Type B pancreatic cell (in vitro differentiated cells): ENCODE measurements at regions not wholly inside any gene's neighbourhood (a gene's known extent, or its start where the extent isn't known, plus 50 kb on each side); places are given as distances from the start of the nearest gene placed in this dataset.

ENCODE experiments used
- DNase-seq: peaks from one replicate; pipeline ENCODE4 v3.0.0; 2021; ENCODE audit warnings: mixed read lengths; ENCODE audit not compliant: unreplicated experiment; ENCODE audit errors: extremely low spot score
- H3K27ac Mint-ChIP-seq: 2 replicates; pipeline ENCODE4 v1.8.0; 2021; ENCODE audit warnings: mild to moderate bottlenecking, mixed read lengths
- H3K27me3 Mint-ChIP-seq: 2 replicates; pipeline ENCODE4 v1.8.0; 2021; ENCODE audit warnings: mixed read lengths
- H3K36me3 Mint-ChIP-seq: 2 replicates; pipeline ENCODE4 v1.8.0; 2021; ENCODE audit warnings: mixed read lengths
- H3K4me1 Mint-ChIP-seq: one replicate; pipeline ENCODE4 v1.8.0; 2021; ENCODE audit warnings: mixed read lengths; ENCODE audit not compliant: unreplicated experiment
- H3K4me3 Mint-ChIP-seq: 2 replicates; pipeline ENCODE4 v1.8.0; 2021; ENCODE audit warnings: mild to moderate bottlenecking, mixed read lengths
- H3K9me3 Mint-ChIP-seq: 2 replicates; pipeline ENCODE4 v1.8.0; 2021; ENCODE audit warnings: mixed read lengths
- TF ChIP-seq, protein P1 (sequence below): fragments of 200-600 bp; sonication (generic); conservative IDR thresholded peaks from 2 replicates; pipeline ENCODE4 v1.5.0; 2021; ENCODE audit warnings: antibody characterized with exemption, mild to moderate bottlenecking

DNA sequence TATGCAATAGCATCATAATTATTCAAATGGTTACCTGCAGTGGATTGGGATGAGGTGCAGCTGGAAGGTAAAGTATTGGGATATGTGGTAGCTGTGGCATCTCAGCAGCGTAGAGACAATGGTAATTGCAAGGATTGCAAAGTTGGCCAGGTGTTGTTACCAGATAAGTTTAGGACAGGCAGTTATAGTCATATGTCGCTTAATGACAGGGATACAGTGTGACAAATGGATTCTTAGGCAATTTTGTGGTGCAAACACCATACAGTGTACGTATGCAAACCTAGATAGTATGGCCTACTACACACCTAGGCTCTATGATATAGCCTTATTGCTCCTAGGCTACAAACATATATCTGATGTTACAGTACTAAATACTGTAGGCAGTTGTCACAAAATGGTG, 163.5 kb upstream of the LYZL2 start:
- Mint-ChIP-seq H3K9me3 (peaks cover 10% of the 10 kb centered on the region), H3K27ac (no peak overlapping the region)
- no peak for DNase-seq

DNA sequence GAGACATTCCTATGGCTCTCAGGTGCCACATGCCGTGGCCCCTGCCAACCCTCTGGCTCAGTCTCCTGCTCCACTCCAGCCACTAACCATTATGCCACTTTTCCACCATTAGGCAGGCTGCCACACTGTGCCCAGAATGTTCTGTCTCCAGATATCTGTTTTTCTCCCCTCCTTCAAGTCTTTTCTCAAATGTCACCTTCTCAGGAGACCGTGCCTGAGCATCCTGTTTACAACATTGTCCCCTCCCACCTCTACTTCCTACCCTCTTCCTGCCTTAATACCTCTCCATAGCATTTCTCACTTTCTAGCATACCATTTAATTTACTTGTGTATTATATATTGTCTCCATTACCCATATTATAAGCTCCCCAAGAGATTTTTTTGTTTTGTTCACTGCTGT, 162.5 kb upstream of the LYZL2 start:
- peaks cover 9% of the 10 kb centered on the region for H3K4me1 Mint-ChIP-seq
- H3K9me3 Mint-ChIP-seq = peaks cover 10% of the 10 kb centered on the region
- H3K4me3 Mint-ChIP-seq = no peak overlapping the region
- no peak for DNase-seq
- H3K27me3 Mint-ChIP-seq = no peaks in the 10 kb centered on the region
- H3K27ac Mint-ChIP-seq = no peak overlapping the region
- no peaks in the 10 kb centered on the region for H3K36me3 Mint-ChIP-seq
- TF ChIP-seq, protein P1, sequence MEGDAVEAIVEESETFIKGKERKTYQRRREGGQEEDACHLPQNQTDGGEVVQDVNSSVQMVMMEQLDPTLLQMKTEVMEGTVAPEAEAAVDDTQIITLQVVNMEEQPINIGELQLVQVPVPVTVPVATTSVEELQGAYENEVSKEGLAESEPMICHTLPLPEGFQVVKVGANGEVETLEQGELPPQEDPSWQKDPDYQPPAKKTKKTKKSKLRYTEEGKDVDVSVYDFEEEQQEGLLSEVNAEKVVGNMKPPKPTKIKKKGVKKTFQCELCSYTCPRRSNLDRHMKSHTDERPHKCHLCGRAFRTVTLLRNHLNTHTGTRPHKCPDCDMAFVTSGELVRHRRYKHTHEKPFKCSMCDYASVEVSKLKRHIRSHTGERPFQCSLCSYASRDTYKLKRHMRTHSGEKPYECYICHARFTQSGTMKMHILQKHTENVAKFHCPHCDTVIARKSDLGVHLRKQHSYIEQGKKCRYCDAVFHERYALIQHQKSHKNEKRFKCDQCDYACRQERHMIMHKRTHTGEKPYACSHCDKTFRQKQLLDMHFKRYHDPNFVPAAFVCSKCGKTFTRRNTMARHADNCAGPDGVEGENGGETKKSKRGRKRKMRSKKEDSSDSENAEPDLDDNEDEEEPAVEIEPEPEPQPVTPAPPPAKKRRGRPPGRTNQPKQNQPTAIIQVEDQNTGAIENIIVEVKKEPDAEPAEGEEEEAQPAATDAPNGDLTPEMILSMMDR = no peak

More for the DNA sequence above, 163.5 kb upstream of the LYZL2 start:
- TF ChIP-seq, protein P1 = no peak
- Mint-ChIP-seq H3K4me3 (no peak overlapping the region), H3K27me3 (no peaks in the 10 kb centered on the region), H3K4me1 (peaks cover 9% of the 10 kb centered on the region), H3K36me3 (no peaks in the 10 kb centered on the region)

DNA sequence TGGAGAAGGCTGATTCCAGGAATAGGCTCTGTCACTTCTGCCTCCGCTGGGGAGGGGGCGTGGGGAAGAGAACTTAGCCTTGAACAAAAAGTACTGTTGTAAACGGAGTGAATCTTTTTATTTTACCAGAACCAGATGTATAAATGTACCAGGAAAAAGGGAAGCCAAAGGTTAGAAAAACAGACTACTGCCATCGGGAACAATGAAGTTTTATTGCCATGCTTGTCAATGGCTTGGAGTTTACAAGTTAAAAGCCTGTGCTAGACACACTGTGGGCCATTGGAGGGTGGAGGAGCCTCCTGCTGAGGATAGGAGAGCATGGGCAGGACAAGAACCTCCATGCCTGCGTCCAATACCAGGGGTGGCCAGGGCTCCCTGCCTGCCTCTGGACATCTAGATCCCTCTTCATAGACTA, 161.7 kb upstream of the LYZL2 start:
- TF ChIP-seq, protein P1 = no peak
- H3K4me1 Mint-ChIP-seq = peaks cover 9% of the 10 kb centered on the region
- H3K36me3 Mint-ChIP-seq = no peaks in the 10 kb centered on the region
- no peaks in the 10 kb centered on the region for H3K27me3 Mint-ChIP-seq
- H3K27ac Mint-ChIP-seq = peak overlapping the region; percentile 34
- H3K9me3 Mint-ChIP-seq = peaks cover 10% of the 10 kb centered on the region
- DNase-seq = no peak
- H3K4me3 Mint-ChIP-seq = no peak overlapping the region

DNA sequence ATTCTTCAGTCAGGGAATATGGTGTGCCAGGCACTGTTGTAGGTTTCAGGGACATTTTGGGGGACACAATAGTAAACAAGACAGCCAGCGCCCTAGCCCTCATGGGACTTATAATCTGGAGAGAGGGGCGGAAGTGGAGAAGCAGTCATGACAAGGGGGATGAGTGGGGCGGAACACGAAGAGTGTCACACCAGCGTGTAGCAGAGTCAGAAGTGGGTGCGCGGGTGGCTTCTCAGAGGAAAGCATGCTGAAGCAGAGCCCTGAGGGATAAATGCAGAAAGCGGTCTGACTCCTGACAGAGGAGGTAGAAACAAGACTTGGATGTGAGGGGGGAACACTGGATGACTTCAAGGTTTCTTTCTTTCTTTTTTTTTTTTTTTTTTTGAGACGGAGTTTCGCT, 160.3 kb upstream of the LYZL2 start:
- H3K27me3 Mint-ChIP-seq = no peaks in the 10 kb centered on the region
- TF ChIP-seq, protein P1 = no peak
- H3K4me1 Mint-ChIP-seq = peaks cover 14% of the 10 kb centered on the region
- H3K9me3 Mint-ChIP-seq = peaks cover 10% of the 10 kb centered on the region
- DNase-seq = no peak
- H3K27ac Mint-ChIP-seq = no peak overlapping the region
- H3K36me3 Mint-ChIP-seq = no peaks in the 10 kb centered on the region
- no peak overlapping the region for H3K4me3 Mint-ChIP-seq

DNA sequence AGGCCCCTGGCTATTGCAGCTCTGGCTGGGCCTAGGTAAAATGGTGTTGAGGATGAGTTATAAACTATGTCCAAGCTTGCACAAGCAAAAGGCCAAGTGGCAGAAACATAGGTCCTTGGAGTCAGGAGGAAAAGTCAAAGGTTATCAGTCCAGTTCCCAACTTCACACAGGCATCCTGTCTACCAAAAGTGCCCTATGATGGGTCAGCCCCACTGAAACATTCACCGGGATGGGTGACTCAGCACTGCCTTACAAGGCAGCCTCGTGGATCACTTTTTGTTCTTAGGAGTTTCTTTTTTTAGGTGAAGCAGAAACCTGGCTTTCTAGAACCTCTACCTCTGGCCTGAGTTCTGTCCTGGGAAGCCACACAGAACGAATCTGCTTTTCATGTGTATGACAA, 158.8 kb upstream of the LYZL2 start:
- peaks cover 26% of the 10 kb centered on the region for H3K4me1 Mint-ChIP-seq
- peaks cover 4% of the 10 kb centered on the region for H3K27me3 Mint-ChIP-seq
- TF ChIP-seq, protein P1 = no peak
- no peak for DNase-seq
- H3K27ac Mint-ChIP-seq = no peak overlapping the region
- H3K36me3 Mint-ChIP-seq = no peaks in the 10 kb centered on the region
- peaks cover 10% of the 10 kb centered on the region for H3K9me3 Mint-ChIP-seq
- no peak overlapping the region for H3K4me3 Mint-ChIP-seq

DNA sequence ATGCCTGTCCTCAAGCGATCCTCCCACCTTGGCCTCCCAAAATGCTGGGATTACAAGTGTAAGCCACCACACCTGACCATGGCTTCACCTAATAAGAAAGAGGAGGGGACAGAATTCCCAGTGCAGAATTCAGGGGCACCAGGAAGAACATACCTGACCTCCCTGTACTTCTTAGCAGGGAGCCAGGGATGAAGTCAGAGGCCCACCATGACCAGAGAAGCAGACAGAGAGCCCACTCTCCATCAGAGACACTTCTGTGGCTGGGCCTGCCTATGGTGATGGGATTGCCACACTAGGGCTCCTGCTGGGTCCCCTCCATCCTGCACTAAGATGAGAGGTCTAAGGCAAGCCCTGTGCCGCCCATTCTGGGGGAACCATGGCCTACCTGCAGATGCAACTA, 157.4 kb upstream of the LYZL2 start:
- no peak overlapping the region for H3K27ac Mint-ChIP-seq
- H3K36me3 Mint-ChIP-seq = no peaks in the 10 kb centered on the region
- H3K4me3 Mint-ChIP-seq = no peak overlapping the region
- DNase-seq = no peak
- TF ChIP-seq, protein P1 = no peak
- peaks cover 4% of the 10 kb centered on the region for H3K27me3 Mint-ChIP-seq
- peaks cover 39% of the 10 kb centered on the region for H3K4me1 Mint-ChIP-seq
- H3K9me3 Mint-ChIP-seq = peaks cover 10% of the 10 kb centered on the region
